ENCODE measurements at regions not wholly inside any gene's neighbourhood (a gene's known extent, or its start where the extent isn't known, plus 50 kb on each side); places are given as distances from the start of the nearest gene placed in this dataset.
"Not testable (repeated sequence)": the region's sequence is repeated elsewhere in the genome, so short reads cannot be mapped to it uniquely, and the experiment has no call there.

- no peaks in the 10 kb centered on the region for H3K4me1 ChIP-seq
- no peak overlapping the region for H3K4me3 ChIP-seq
- no peaks in the 10 kb centered on the region for H3K9me3 ChIP-seq
- TF ChIP-seq POLR2A (IDR thresholded peaks at IDR 0.05) (no peak), CTCF (IDR thresholded peaks at IDR 0.05) (no peak)
- no peaks in the 10 kb centered on the region for H3K36me3 ChIP-seq
- DNase-seq, result no peak
- no peak overlapping the region for H3K27ac ChIP-seq
- H3K27me3 ChIP-seq, result no peaks in the 10 kb centered on the region
- intact Hi-C loops (cut with DNase I; ENCODE audit: low total_unique reads), result no loop called here
Measured at GRCh38 chr4:17241835-17242234, 270.1 kb downstream of the QDPR start.

GRCh38 chr4:17238633-17239032 lies 273.3 kb downstream of the QDPR start:
- Histone ChIP-seq H3K27ac (no peak overlapping the region), H3K9me3 (no peaks in the 10 kb centered on the region), H3K4me3 (no peak overlapping the region), H3K36me3 (no peaks in the 10 kb centered on the region), H3K4me1 (no peaks in the 10 kb centered on the region), H3K27me3 (no peaks in the 10 kb centered on the region)
- TF ChIP-seq CTCF (IDR thresholded peaks at IDR 0.05) (no peak), POLR2A (IDR thresholded peaks at IDR 0.05) (no peak)
- no peak for DNase-seq
- intact Hi-C loops (cut with DNase I; ENCODE audit: low total_unique reads), result no loop called here

- Histone ChIP-seq H3K27ac (no peak overlapping the region), H3K36me3 (no peaks in the 10 kb centered on the region), H3K4me1 (peaks cover 0 to 5% of the 10 kb centered on the region in 2 donors), H3K27me3 (no peaks in the 10 kb centered on the region), H3K9me3 (no peaks in the 10 kb centered on the region), H3K4me3 (no peak overlapping the region)
- TF ChIP-seq CTCF (IDR thresholded peaks at IDR 0.05) (no peak), POLR2A (IDR thresholded peaks at IDR 0.05) (no peak)
- intact Hi-C loops (cut with DNase I; ENCODE audit: low total_unique reads), result no loop called here
- DNase-seq, result no peak
Measured at GRCh38 chr4:17236686-17237085, 275.2 kb downstream of the QDPR start.

- Histone ChIP-seq H3K36me3 (no peaks in the 10 kb centered on the region), H3K27ac (no peak overlapping the region), H3K4me3 (no peak overlapping the region), H3K4me1 (peaks cover 0 to 5% of the 10 kb centered on the region in 2 donors), H3K9me3 (no peaks in the 10 kb centered on the region), H3K27me3 (no peaks in the 10 kb centered on the region)
- no peak for DNase-seq
- intact Hi-C loops (cut with DNase I; ENCODE audit: low total_unique reads), result no loop called here
- TF ChIP-seq CTCF (IDR thresholded peaks at IDR 0.05) (no peak), POLR2A (IDR thresholded peaks at IDR 0.05) (no peak)
Measured at GRCh38 chr4:17234678-17235077, 277.2 kb downstream of the QDPR start.

GRCh38 chr4:17232566-17233253 lies 279.2 kb downstream of the QDPR start:
- Histone ChIP-seq H3K36me3 (no peaks in the 10 kb centered on the region), H3K27me3 (no peaks in the 10 kb centered on the region), H3K4me1 (peaks cover 0 to 5% of the 10 kb centered on the region in 2 donors), H3K27ac (peak overlapping the region; percentile 12 to 73), H3K4me3 (no peak overlapping the region), H3K9me3 (no peaks in the 10 kb centered on the region)
- intact Hi-C loops (cut with DNase I; ENCODE audit: low total_unique reads), result no loop called here
- DNase-seq, result peak; percentile 37 to 66
- TF ChIP-seq CTCF (IDR thresholded peaks at IDR 0.05) (no peak), POLR2A (IDR thresholded peaks at IDR 0.05) (no peak)

GRCh38 chr4:17231880-17232475 lies 279.9 kb downstream of the QDPR start:
- H3K4me1 ChIP-seq; H3K9me3 ChIP-seq; H3K27me3 ChIP-seq; H3K4me3 ChIP-seq; H3K36me3 ChIP-seq; intact Hi-C loops (cut with DNase I; ENCODE audit: low total_unique reads): not testable (repeated sequence)
- H3K27ac ChIP-seq, result peak overlapping the region; percentile 12 to 73
- peak in 1 of 2 donors; percentile 16 for DNase-seq
